ENCODE measurements at regions not wholly inside any gene's neighbourhood (a gene's known extent, or its start where the extent isn't known, plus 50 kb on each side); places are given as distances from the start of the nearest gene placed in this dataset.
A peak's percentile ranks its signal among the peaks of the same experiment; 100 is the strongest.

- no peak for DNase-seq (ENCODE audit: low read depth)
Measured at GRCh38 chr1:83671586-83671985, 327.3 kb downstream of the TTLL7 start.

GRCh38 chr1:83670909-83671565 lies 327.9 kb downstream of the TTLL7 start:
- no peak for DNase-seq (ENCODE audit: low read depth)

- no peak for DNase-seq (ENCODE audit: low read depth)
Measured at GRCh38 chr1:83641796-83642443, 357.0 kb downstream of the TTLL7 start.

GRCh38 chr1:83641206-83641658 lies 357.7 kb downstream of the TTLL7 start:
- no peak for DNase-seq (ENCODE audit: low read depth)

DNA sequence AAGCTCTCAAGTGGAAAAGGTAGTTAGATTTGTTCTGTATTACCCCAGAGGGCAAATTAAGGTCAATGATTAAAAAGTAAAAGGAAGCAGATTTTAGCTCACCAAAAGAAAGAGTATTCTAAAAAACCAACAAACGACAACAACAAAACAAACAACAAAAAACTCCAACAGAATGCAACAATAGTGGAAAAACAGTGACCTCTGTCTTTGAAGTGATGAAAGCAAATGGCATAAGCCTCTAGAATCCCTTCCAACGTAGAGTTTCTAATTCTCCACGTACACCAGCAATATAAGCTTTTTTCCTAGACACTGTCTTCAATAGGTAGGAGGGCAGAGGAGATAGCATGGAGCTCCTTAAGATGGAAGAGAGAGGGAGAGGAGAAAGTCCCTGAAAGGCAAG lies 359.1 kb downstream of the TTLL7 start:
- DNase-seq (ENCODE audit: low read depth) = no peak

- no peak for DNase-seq (ENCODE audit: low read depth)
Measured at GRCh38 chr1:83637586-83637985, 361.3 kb downstream of the TTLL7 start.

DNA sequence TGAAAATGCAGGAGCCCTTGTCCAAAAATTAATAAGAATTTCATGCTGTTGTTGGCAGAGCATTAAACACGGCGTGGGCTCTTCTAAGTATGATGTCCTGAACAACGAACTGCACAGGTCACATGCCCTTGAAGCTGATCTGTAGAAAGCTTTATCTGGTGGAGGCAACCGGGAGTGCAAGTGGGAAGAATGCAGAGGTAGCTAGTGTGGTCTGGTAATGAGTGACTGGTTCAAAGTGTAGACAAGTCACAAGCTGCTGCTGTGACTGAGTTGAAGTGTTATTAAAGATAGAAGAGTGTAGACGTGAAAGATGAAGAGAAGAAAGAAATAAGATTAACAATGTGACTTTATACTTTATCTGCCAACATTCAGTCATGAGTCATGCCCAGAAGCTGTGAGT lies 361.9 kb downstream of the TTLL7 start:
- DNase-seq (ENCODE audit: low read depth) = no peak

DNA sequence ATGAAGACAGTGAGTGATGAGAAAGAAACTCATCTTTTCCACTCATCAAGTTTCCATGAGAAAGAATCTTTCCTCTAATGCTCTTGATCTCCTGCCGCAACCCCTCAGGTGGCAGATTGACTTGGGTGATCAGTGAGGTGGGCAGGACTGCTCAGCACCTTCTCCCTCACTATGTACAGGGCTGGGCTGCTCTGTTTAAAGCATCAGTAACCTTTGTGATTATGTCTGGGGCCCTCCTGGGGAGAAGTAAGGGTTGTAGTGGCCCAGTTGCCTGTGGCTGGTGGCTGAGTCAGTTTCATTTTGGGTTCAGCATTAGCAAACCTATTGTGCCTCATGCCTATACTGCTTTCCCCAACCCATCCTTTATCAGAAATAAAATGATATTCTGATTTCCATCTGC lies 366.0 kb downstream of the TTLL7 start:
- no peak for DNase-seq (ENCODE audit: low read depth)

DNA sequence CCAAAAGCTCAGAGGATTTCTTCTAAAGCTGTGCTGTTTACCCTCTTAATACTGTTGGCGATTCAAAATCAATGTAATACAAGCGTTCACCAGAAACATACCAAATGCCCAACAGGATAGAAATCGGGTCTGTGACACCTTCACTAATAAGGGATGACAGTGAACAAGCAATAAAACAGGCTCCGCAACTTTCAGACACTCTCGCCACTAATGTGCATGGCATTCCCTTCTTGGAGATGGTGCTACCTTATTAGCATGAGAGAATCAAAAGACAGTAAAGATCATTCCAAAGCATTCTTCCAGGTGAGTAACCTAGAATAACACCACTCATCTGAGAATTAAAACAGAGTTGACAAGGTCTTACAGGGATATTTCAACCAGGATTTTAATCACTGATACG lies 367.1 kb downstream of the TTLL7 start:
- no peak for DNase-seq (ENCODE audit: low read depth)

DNA sequence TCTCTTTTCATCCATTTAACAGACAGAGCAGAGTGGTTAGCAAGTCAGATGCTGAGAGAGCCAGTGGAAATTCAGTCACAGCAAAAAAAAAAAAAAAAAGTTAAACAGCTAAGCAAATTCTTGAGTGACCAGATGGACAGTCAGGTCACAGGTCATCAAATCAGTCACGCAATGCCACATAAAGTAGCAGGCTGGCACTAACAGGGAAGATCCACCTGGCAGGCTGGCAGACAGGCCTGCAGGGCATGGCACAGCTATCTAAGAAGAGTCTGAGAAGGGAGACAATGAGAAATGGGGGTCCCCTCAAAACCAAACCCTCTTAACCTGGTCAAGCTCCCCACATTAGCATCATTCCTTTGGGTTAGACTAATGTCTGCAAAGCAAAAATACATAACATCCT lies 371.9 kb downstream of the TTLL7 start:
- no peak for DNase-seq (ENCODE audit: low read depth)

DNA sequence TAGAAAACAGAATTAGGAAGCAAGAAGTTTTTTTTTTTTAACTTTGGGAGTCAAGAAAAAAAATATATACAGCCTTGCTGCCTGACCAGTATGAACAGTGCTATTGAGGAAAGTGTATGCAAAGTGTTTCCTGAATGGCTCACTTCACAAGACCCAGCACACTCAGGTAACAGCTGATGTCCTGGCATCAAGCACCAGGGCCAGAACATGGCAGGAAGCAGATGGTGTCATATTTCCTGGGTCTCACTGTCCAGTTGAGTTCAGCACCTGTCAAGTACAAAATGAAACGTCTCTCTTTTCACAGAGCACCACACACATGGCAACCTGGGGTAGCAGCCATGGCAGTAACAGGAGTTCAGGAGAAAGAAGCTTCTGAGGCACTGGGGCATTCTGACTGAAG lies 372.3 kb downstream of the TTLL7 start:
- no peak for DNase-seq (ENCODE audit: low read depth)

GRCh38 chr1:83625646-83626045 lies 373.3 kb downstream of the TTLL7 start:
- no peak for DNase-seq (ENCODE audit: low read depth)

DNA sequence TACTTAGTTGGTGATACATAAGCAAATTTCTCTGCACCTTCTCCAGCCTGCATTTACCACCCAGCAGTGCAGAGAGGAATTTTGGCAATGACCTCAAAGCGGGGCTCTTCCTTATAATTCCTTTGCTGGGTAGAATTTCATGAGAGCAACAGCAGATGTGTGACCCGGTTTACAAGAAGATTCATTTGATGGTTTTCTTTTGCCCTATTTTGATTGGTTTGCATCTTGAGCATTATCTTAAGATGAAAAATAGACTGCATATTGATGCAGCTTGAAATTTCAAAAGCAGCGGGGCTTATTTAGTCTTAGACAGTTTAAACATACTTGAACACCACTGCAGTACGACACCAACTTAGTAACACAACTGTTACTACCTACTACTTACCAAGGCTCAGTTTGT lies 378.9 kb downstream of the TTLL7 start:
- no peak for DNase-seq (ENCODE audit: low read depth)

- DNase-seq (ENCODE audit: low read depth) = peak; percentile 19
Measured at GRCh38 chr1:83619170-83619896, 379.6 kb downstream of the TTLL7 start.

DNA sequence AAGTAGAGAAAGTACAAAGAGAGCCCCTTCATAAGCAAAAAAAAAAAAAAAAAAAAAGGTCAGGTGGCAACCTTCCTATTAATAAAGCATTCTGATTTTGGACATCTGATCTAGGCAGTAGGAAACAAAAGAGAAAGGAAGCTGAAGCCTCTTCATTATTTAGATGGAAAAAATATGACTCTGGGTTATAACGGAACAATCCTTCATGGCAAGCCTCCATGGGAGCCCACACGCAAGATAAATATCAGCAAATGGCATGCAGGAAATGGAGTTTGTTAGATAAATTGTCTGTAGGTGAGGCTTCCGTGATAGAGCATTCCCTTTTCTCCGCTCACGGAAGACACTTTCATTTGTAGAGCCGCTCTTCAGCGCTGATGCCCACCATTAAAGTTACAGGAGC lies 381.0 kb downstream of the TTLL7 start:
- no peak for DNase-seq (ENCODE audit: low read depth)

DNA sequence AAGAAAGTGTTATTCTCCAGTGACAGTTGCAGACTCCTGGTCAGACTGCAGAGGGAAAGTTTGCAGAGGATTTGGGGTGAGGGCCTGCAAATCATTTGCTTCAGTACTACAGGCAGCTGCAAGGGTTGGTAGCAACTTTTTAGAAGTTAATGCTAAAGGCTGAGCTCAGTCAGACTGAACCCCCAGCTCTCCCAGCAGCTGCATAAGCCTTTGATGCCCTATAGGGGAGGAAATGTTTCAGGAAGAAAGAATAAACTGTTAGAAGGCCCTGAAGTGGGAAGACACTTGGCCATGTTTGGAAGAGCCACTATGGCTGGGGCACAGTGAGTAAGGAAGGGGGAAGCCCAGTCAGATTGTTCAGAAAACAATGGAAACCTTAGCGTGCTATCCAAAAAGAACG lies 383.6 kb downstream of the TTLL7 start:
- no peak for DNase-seq (ENCODE audit: low read depth)

- no peak for DNase-seq (ENCODE audit: low read depth)
Measured at GRCh38 chr1:83606416-83606955, 392.4 kb downstream of the TTLL7 start.

- DNase-seq (ENCODE audit: low read depth) = no peak
Measured at GRCh38 chr1:83596331-83596730, 402.6 kb downstream of the TTLL7 start.

DNA sequence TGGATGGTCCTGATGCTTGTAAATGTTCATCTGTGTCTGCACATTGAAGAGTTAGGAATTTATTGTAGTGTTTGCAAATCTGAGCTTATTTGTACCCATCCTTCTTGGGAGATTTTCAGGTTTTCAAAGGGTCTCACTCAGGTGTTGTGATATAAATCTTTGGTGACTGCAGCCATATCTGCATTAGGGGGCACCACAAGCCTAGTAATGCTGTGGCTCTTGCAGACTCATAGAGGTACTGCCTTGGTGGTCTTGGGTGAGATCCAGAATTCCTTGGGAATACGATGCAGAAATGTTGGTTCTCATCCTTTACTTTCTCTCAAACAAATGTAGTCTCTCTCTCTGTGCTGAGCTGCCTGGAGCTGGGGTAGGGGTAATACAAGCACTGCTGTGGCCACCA lies 405.9 kb downstream of the TTLL7 start:
- no peak for DNase-seq (ENCODE audit: low read depth)

DNA sequence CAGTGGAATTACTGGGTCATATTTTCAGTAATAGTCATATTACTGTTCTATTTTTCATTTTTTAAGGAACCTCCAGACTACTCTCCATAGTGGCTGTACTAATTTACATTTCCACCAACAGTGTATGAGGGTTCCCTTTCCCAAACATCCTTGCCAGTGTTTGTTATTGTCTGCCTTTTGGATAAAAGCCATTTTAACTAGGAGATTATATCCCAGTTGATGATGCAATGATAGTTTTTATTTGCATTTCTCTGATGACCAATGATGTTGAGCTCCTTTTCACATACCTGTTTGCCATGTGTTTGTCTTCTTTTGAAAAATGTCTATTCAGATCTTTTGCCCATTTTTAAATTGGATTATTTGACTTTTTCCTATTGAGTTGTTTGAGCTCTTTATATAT lies 410.8 kb downstream of the TTLL7 start:
- no peak for DNase-seq (ENCODE audit: low read depth)

GRCh38 chr1:83583351-83584014 lies 415.4 kb downstream of the TTLL7 start:
- peak; percentile 1 for DNase-seq (ENCODE audit: low read depth)

DNA sequence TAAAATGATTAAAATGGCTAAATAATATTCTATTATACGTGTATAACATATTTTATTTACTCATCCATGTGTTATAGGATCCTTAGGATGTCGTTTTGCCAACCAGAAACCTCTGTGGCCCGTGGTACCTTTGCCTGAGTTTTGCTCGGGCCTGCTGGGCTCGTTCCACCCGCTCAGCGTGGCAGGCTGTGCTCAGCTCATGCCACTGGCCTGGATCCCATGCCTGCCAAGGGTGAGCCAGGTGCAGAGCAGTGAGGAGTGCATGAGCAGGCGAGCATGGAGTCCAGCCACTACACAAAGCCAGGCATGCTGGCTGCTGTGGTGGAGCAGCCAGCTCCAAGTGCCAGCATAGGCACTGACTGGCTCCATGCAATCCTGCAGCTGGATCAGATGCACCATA lies 417.2 kb downstream of the TTLL7 start:
- DNase-seq (ENCODE audit: low read depth) = no peak

GRCh38 chr1:83574791-83575190 lies 424.1 kb downstream of the TTLL7 start:
- no peak for DNase-seq (ENCODE audit: low read depth)

All from GM04504 (cell line).